ENCODE measurements at regions not wholly inside any gene's neighbourhood (a gene's known extent, or its start where the extent isn't known, plus 50 kb on each side); places are given as distances from the start of the nearest gene placed in this dataset.

- Histone ChIP-seq H4K20me1 (ENCODE audit: insufficient read depth, low read length) (no peaks in the 10 kb centered on the region), H2AFZ (ENCODE audit: low read length) (no peak overlapping the region), H3K27me3 (replicated peaks; ENCODE audit: insufficient read depth, low read length) (no peaks in the 10 kb centered on the region), H3K4me2 (ENCODE audit: low read depth, low read length) (no peak overlapping the region), H3K9me3 (replicated peaks; ENCODE audit: insufficient read depth, low read length) (no peaks in the 10 kb centered on the region), H3F3A (ENCODE audit: insufficient read depth, low read length) (no peaks in the 10 kb centered on the region), H3K27ac (ENCODE audit: low read length) (no peak overlapping the region), H3K4me1 (ENCODE audit: low read length) (no peaks in the 10 kb centered on the region), H3K9me2 (replicated peaks; ENCODE audit: insufficient read depth, low read length) (no peaks in the 10 kb centered on the region), H3K9ac (ENCODE audit: low read length) (no peak overlapping the region), H3K79me2 (ENCODE audit: low read length) (no peaks in the 10 kb centered on the region), H3K4me3 (ENCODE audit: low read length) (no peak overlapping the region), H3K36me3 (replicated peaks; ENCODE audit: insufficient read depth, low read length) (no peaks in the 10 kb centered on the region)
- no peak for TF ChIP-seq CTCF (IDR thresholded peaks at IDR 0.05; ENCODE audit: low read length)
- DNase-seq: no peak
Observed at GRCh38 chr14:80395031-80395430, 183.7 kb upstream of the DIO2 start.

GRCh38 chr14:80393766-80394165, 182.5 kb upstream of the DIO2 start:
- no peaks in the 10 kb centered on the region for H4K20me1 ChIP-seq (ENCODE audit: insufficient read depth, low read length)
- H3K9me2 ChIP-seq (replicated peaks; ENCODE audit: insufficient read depth, low read length): no peaks in the 10 kb centered on the region
- H3K4me3 ChIP-seq (ENCODE audit: low read length): no peak overlapping the region
- TF ChIP-seq EZH2 (optimal IDR thresholded peaks at IDR 0.05; ENCODE audit: low read depth, low read length): no peak
- no peak for TF ChIP-seq EZH2phosphoT487 (IDR thresholded peaks at IDR 0.05; ENCODE audit: low read length)
- TF ChIP-seq CTCF (IDR thresholded peaks at IDR 0.05; ENCODE audit: low read length): no peak
- no peak for DNase-seq
- no peaks in the 10 kb centered on the region for H3K79me2 ChIP-seq (ENCODE audit: low read length)
- H3K9ac ChIP-seq (ENCODE audit: low read length): no peak overlapping the region
- H3K4me1 ChIP-seq (ENCODE audit: low read length): no peaks in the 10 kb centered on the region
- no peaks in the 10 kb centered on the region for H3K36me3 ChIP-seq (replicated peaks; ENCODE audit: insufficient read depth, low read length)
- no peaks in the 10 kb centered on the region for H3F3A ChIP-seq (ENCODE audit: insufficient read depth, low read length)
- no peaks in the 10 kb centered on the region for H3K27me3 ChIP-seq (replicated peaks; ENCODE audit: insufficient read depth, low read length)
- H3K9me3 ChIP-seq (replicated peaks; ENCODE audit: insufficient read depth, low read length): no peaks in the 10 kb centered on the region
- no peak overlapping the region for H2AFZ ChIP-seq (ENCODE audit: low read length)
- no peak overlapping the region for H3K4me2 ChIP-seq (ENCODE audit: low read depth, low read length)
- no peak overlapping the region for H3K27ac ChIP-seq (ENCODE audit: low read length)

GRCh38 chr14:80390906-80391305, 179.6 kb upstream of the DIO2 start:
- Histone ChIP-seq H3K27ac (ENCODE audit: low read length) (no peak overlapping the region), H3F3A (ENCODE audit: insufficient read depth, low read length) (no peaks in the 10 kb centered on the region), H3K4me2 (ENCODE audit: low read depth, low read length) (no peak overlapping the region), H3K79me2 (ENCODE audit: low read length) (no peaks in the 10 kb centered on the region), H2AFZ (ENCODE audit: low read length) (no peak overlapping the region), H3K9ac (ENCODE audit: low read length) (no peak overlapping the region), H3K9me2 (replicated peaks; ENCODE audit: insufficient read depth, low read length) (no peaks in the 10 kb centered on the region), H3K27me3 (replicated peaks; ENCODE audit: insufficient read depth, low read length) (no peaks in the 10 kb centered on the region), H3K36me3 (replicated peaks; ENCODE audit: insufficient read depth, low read length) (no peaks in the 10 kb centered on the region), H3K9me3 (replicated peaks; ENCODE audit: insufficient read depth, low read length) (no peaks in the 10 kb centered on the region), H4K20me1 (ENCODE audit: insufficient read depth, low read length) (no peaks in the 10 kb centered on the region), H3K4me1 (ENCODE audit: low read length) (no peaks in the 10 kb centered on the region), H3K4me3 (ENCODE audit: low read length) (no peak overlapping the region)
- DNase-seq: no peak
- TF ChIP-seq CTCF (IDR thresholded peaks at IDR 0.05; ENCODE audit: low read length) (no peak), EZH2 (optimal IDR thresholded peaks at IDR 0.05; ENCODE audit: low read depth, low read length) (no peak), EZH2phosphoT487 (IDR thresholded peaks at IDR 0.05; ENCODE audit: low read length) (no peak)
